HS-27A (cell line): ENCODE measurements at regions not wholly inside any gene's neighbourhood (a gene's known extent, or its start where the extent isn't known, plus 50 kb on each side); places are given as distances from the start of the nearest gene placed in this dataset.

Source experiments
- DNase-seq: peaks from one replicate; pipeline ENCODE4 v3.0.0-alpha.2; 2012; ENCODE audit warnings: low read depth, missing footprints

- no peak for DNase-seq
Observed at GRCh38 chr2:151197184-151198108, 64.2 kb downstream of the RBM43 start.

GRCh38 chr2:151193576-151193975 is 68.1 kb downstream of the RBM43 start:
- DNase-seq = no peak

GRCh38 chr2:151192681-151193080 is 69.0 kb downstream of the RBM43 start:
- no peak for DNase-seq

- DNase-seq = no peak
Observed at GRCh38 chr2:151191001-151191400, 70.7 kb downstream of the RBM43 start.

GRCh38 chr2:151189125-151189524 is 72.5 kb downstream of the RBM43 start:
- no peak for DNase-seq

GRCh38 chr2:151186011-151186410 is 75.7 kb downstream of the RBM43 start:
- no peak for DNase-seq

- DNase-seq = no peak
Observed at GRCh38 chr2:151182899-151183809, 78.5 kb downstream of the RBM43 start.

GRCh38 chr2:151182396-151182795 is 79.3 kb downstream of the RBM43 start:
- no peak for DNase-seq

GRCh38 chr2:151181524-151181923 is 80.1 kb downstream of the RBM43 start:
- DNase-seq = no peak

GRCh38 chr2:151180123-151180522 is 81.5 kb downstream of the RBM43 start:
- no peak for DNase-seq

- no peak for DNase-seq
Observed at GRCh38 chr2:151178207-151178606, 83.5 kb downstream of the RBM43 start.

GRCh38 chr2:151177756-151178155 is 83.9 kb downstream of the RBM43 start:
- no peak for DNase-seq

- no peak for DNase-seq
Observed at GRCh38 chr2:151176661-151177060, 85.0 kb downstream of the RBM43 start.

GRCh38 chr2:151175864-151176263 is 85.8 kb downstream of the RBM43 start:
- no peak for DNase-seq

GRCh38 chr2:151174127-151174526 is 87.5 kb downstream of the RBM43 start:
- DNase-seq = no peak

- DNase-seq = no peak
Observed at GRCh38 chr2:151171186-151171585, 90.5 kb downstream of the RBM43 start.

- DNase-seq = no peak
Observed at GRCh38 chr2:151166410-151166809, 95.3 kb downstream of the RBM43 start.

GRCh38 chr2:151165105-151165684 is 96.5 kb downstream of the RBM43 start:
- no peak for DNase-seq

- no peak for DNase-seq
Observed at GRCh38 chr2:151161821-151162551, 99.7 kb downstream of the RBM43 start.

- DNase-seq = no peak
Observed at GRCh38 chr2:151159109-151159662, 102.5 kb downstream of the RBM43 start.

GRCh38 chr2:151157000-151157735 is 104.5 kb downstream of the RBM43 start:
- DNase-seq = no peak
